ENCODE measurements at regions not wholly inside any gene's neighbourhood (a gene's known extent, or its start where the extent isn't known, plus 50 kb on each side); places are given as distances from the start of the nearest gene placed in this dataset.

DNA sequence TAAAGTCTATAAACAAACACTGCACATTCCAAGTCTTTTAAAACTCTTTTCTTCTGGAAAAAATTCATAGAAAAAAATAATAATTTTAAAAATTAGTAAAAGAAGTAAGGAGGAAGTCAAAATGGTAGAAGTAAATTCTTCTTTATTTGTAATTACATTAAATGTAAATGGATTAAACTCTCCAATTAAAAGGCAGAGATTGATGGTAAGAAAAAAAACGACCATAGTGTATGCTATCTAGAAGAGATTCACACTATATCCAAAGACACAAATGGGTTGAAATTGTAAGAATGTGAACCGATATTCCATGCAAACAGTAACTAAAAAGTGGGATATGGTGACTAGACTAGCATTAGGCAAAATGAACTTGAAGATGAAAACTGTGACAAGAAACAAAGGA, 1196.1 kb upstream of the CDH2 start:
- no peak for TF ChIP-seq CTCF (conservative IDR thresholded peaks at IDR 0.05 in 1 of 2, IDR thresholded peaks at IDR 0.05 in 1 of 2; ENCODE audit: low read depth in 1 of 2, low read length in 2 of 2)
- no peak for TF ChIP-seq EZH2 (IDR thresholded peaks at IDR 0.05; ENCODE audit: low read length, missing control alignments)

Data from fibroblast of lung (primary cell).